ENCODE measurements at regions not wholly inside any gene's neighbourhood (a gene's known extent, or its start where the extent isn't known, plus 50 kb on each side); places are given as distances from the start of the nearest gene placed in this dataset.

GRCh38 chr11:115699326-115699725 is 195.1 kb upstream of the CADM1 start:
- no peaks in the 10 kb centered on the region for H3K27me3 ChIP-seq (ENCODE audit: control insufficient read depth, insufficient read depth, low read length)
- H3K4me3 ChIP-seq (ENCODE audit: low read length): no peak overlapping the region
- H3K9me3 ChIP-seq (ENCODE audit: control insufficient read depth, low read depth, low read length): no peaks in the 10 kb centered on the region
- H3K27ac ChIP-seq (ENCODE audit: low read length): no peak overlapping the region
- peaks cover 4% of the 10 kb centered on the region for H3K4me1 ChIP-seq (ENCODE audit: control insufficient read depth, low read depth, low read length)
- H3K9ac ChIP-seq (ENCODE audit: low read length): no peak overlapping the region
- no peaks in the 10 kb centered on the region for H3K36me3 ChIP-seq (ENCODE audit: control insufficient read depth, low read depth, low read length)

DNA sequence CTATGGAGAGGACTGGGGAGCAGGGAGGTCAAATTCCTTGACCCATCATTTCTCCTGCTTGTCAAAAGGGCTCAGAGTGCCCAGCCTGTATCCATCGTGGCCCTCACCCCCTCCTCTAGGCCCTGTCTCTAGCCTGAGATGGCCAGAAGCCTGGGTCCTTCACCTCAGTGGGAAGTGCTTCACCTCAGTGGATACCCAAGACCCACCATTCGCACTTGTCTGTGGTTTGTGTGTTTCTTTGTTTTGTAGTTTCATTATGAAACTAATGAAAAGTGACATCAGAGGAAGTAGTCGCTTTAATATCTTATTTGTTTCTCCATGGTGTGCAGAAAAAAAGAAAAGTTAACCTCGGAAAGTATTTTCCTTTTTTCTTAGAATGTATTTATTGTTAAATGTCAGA is 194.0 kb upstream of the CADM1 start:
- Histone ChIP-seq H3K4me3 (ENCODE audit: low read length) (no peak overlapping the region), H3K27ac (ENCODE audit: low read length) (no peak overlapping the region), H3K9ac (ENCODE audit: low read length) (no peak overlapping the region), H3K27me3 (ENCODE audit: control insufficient read depth, insufficient read depth, low read length) (no peaks in the 10 kb centered on the region), H3K9me3 (ENCODE audit: control insufficient read depth, low read depth, low read length) (no peaks in the 10 kb centered on the region), H3K4me1 (ENCODE audit: control insufficient read depth, low read depth, low read length) (peaks cover 4% of the 10 kb centered on the region), H3K36me3 (ENCODE audit: control insufficient read depth, low read depth, low read length) (no peaks in the 10 kb centered on the region)

DNA sequence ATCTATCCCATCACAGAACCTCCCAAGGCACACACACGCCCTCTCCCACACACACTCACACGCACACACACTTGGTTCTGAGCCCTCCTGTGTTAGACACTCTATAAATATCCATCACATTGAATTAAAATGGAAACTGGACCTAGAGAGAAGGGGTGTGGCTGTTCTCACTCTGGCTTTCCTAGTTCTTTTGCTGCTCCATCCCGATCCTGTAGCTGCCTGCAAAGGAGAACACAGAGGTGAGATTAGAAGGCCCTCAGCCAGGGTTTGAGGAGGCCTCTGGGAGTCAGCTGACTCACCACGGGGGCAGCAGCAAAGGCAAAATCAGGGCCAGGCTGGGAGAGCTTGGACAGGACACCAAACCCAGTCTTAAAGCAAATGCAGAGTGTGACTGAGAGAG is 192.3 kb upstream of the CADM1 start:
- Histone ChIP-seq H3K9ac (ENCODE audit: low read length) (no peak overlapping the region), H3K9me3 (ENCODE audit: control insufficient read depth, low read depth, low read length) (no peaks in the 10 kb centered on the region), H3K4me3 (ENCODE audit: low read length) (no peak overlapping the region), H3K36me3 (ENCODE audit: control insufficient read depth, low read depth, low read length) (no peaks in the 10 kb centered on the region), H3K4me1 (ENCODE audit: control insufficient read depth, low read depth, low read length) (peaks cover 4% of the 10 kb centered on the region), H3K27ac (ENCODE audit: low read length) (no peak overlapping the region), H3K27me3 (ENCODE audit: control insufficient read depth, insufficient read depth, low read length) (no peaks in the 10 kb centered on the region)

DNA sequence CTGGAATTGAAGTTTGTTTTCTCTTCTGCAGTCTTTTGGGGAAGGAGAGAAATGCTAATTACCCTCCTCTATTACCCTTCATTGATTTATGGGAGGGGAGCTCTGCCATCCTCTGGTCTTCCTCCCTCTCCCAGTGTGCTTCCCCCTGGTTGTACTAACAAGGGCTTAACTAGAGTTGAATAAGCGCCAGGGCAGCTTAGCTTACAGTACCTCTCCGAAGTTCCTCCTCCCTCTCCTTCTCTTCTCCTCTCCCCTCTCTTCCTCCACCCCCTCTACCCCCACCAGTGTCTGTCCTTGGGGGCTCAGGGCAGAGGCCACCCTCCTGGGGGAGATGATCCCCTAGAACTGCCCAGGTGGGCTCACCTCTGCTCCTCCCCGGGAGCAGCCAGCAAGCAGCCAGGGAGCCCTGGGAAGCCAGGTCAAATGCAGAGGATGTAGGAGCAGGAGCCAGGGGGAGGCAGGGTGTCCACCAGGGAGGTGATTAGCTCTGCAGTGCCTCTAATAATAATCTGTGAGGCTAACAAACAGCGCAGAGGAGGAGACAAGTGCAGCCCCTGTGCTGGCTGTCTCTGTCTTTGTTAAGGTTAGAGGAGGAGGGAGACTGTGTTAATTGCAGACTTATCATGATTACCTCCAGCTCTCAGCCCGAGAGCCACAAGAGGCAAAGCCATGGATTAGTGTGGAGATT is 191.6 kb upstream of the CADM1 start:
- Histone ChIP-seq H3K9me3 (ENCODE audit: control insufficient read depth, low read depth, low read length) (no peaks in the 10 kb centered on the region), H3K9ac (ENCODE audit: low read length) (no peak overlapping the region), H3K27ac (ENCODE audit: low read length) (no peak overlapping the region), H3K36me3 (ENCODE audit: control insufficient read depth, low read depth, low read length) (no peaks in the 10 kb centered on the region), H3K4me1 (ENCODE audit: control insufficient read depth, low read depth, low read length) (peaks cover 4% of the 10 kb centered on the region), H3K27me3 (ENCODE audit: control insufficient read depth, insufficient read depth, low read length) (no peaks in the 10 kb centered on the region), H3K4me3 (ENCODE audit: low read length) (no peak overlapping the region)

- Histone ChIP-seq H3K9me3 (ENCODE audit: control insufficient read depth, low read depth, low read length) (no peaks in the 10 kb centered on the region), H3K36me3 (ENCODE audit: control insufficient read depth, low read depth, low read length) (no peaks in the 10 kb centered on the region), H3K27ac (ENCODE audit: low read length) (no peak overlapping the region), H3K9ac (ENCODE audit: low read length) (no peak overlapping the region), H3K4me1 (ENCODE audit: control insufficient read depth, low read depth, low read length) (peaks cover 4% of the 10 kb centered on the region), H3K27me3 (ENCODE audit: control insufficient read depth, insufficient read depth, low read length) (no peaks in the 10 kb centered on the region), H3K4me3 (ENCODE audit: low read length) (no peak overlapping the region)
These were observed 188.8 kb upstream of the CADM1 start for GRCh38 chr11:115693002-115693401.

DNA sequence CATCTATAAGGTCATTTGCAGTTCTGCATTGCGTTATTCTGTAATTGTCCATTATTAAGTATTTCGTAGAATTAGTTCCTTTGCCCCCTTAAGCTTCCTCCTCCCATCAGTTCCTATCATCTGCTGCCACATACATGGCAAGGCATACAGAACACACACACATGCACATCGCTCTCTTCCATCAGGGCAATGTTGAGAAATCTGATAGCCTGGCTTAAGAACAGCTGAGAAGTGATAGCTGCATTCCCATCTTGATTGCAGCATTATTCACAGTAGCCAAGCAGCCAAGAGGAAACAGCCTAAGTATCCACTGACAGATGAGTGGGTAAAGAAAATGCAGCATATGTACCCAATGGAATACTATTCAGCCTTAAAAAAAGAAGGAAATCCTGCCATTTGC is 186.8 kb upstream of the CADM1 start:
- Histone ChIP-seq H3K27me3 (ENCODE audit: control insufficient read depth, insufficient read depth, low read length) (no peaks in the 10 kb centered on the region), H3K9me3 (ENCODE audit: control insufficient read depth, low read depth, low read length) (no peaks in the 10 kb centered on the region), H3K36me3 (ENCODE audit: control insufficient read depth, low read depth, low read length) (no peaks in the 10 kb centered on the region), H3K9ac (ENCODE audit: low read length) (no peak overlapping the region), H3K4me3 (ENCODE audit: low read length) (no peak overlapping the region), H3K4me1 (ENCODE audit: control insufficient read depth, low read depth, low read length) (peaks cover 4% of the 10 kb centered on the region), H3K27ac (ENCODE audit: low read length) (no peak overlapping the region)

- no peak overlapping the region for H3K27ac ChIP-seq (ENCODE audit: low read length)
- no peaks in the 10 kb centered on the region for H3K27me3 ChIP-seq (ENCODE audit: control insufficient read depth, insufficient read depth, low read length)
- no peaks in the 10 kb centered on the region for H3K36me3 ChIP-seq (ENCODE audit: control insufficient read depth, low read depth, low read length)
- H3K4me3 ChIP-seq (ENCODE audit: low read length): no peak overlapping the region
- H3K9me3 ChIP-seq (ENCODE audit: control insufficient read depth, low read depth, low read length): no peaks in the 10 kb centered on the region
- no peaks in the 10 kb centered on the region for H3K4me1 ChIP-seq (ENCODE audit: control insufficient read depth, low read depth, low read length)
- H3K9ac ChIP-seq (ENCODE audit: low read length): no peak overlapping the region
These were observed 183.7 kb upstream of the CADM1 start for GRCh38 chr11:115687934-115688333.

DNA sequence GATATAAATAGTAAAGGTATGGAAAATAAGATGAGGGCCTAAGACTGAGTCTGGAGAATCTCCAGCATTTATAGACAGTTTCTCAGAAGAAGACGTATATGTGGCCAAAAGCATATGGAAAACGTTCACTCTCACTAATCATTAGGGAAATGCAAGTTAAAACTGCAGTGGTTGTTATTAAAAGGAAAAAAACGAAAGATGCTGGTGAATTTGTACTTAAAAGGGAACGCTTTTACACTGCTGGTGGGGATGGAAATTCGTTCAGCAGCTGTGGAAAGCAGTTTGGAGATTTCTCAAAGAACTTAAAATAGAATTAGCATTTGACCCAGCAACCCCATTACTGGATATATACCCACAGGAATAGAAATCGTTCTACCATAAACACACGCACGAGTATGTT is 180.5 kb upstream of the CADM1 start:
- no peaks in the 10 kb centered on the region for H3K27me3 ChIP-seq (ENCODE audit: control insufficient read depth, insufficient read depth, low read length)
- no peaks in the 10 kb centered on the region for H3K36me3 ChIP-seq (ENCODE audit: control insufficient read depth, low read depth, low read length)
- H3K4me1 ChIP-seq (ENCODE audit: control insufficient read depth, low read depth, low read length): no peaks in the 10 kb centered on the region
- H3K9me3 ChIP-seq (ENCODE audit: control insufficient read depth, low read depth, low read length): no peaks in the 10 kb centered on the region
- H3K9ac ChIP-seq (ENCODE audit: low read length): no peak overlapping the region
- H3K4me3 ChIP-seq (ENCODE audit: low read length): no peak overlapping the region
- H3K27ac ChIP-seq (ENCODE audit: low read length): no peak overlapping the region

- Histone ChIP-seq H3K27me3 (ENCODE audit: control insufficient read depth, insufficient read depth, low read length) (no peaks in the 10 kb centered on the region), H3K36me3 (ENCODE audit: control insufficient read depth, low read depth, low read length) (no peaks in the 10 kb centered on the region), H3K9me3 (ENCODE audit: control insufficient read depth, low read depth, low read length) (no peaks in the 10 kb centered on the region)
These were observed 179.9 kb upstream of the CADM1 start for GRCh38 chr11:115684135-115684534.

DNA sequence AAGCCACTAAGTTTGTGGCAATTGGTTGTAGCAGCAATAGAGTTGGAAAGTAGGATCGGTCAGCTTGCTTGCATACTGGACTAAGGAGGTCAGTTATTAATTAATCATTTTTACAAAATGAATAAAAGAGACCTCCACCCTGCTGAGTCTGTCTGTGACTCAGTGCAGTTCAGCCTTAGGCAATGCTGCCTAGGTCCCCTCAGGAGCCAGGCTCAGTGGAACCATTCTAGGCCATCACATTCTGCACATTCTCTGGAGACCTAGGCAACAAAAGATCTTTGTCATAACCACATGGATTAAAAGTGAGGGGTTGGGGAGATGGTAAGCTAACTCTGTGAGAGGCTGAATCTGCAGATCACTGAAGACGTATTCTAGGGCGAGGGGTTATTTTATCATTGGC is 178.7 kb upstream of the CADM1 start:
- no peak overlapping the region for H3K27ac ChIP-seq (ENCODE audit: low read length)
- H3K4me1 ChIP-seq (ENCODE audit: control insufficient read depth, low read depth, low read length): no peaks in the 10 kb centered on the region
- no peak overlapping the region for H3K9ac ChIP-seq (ENCODE audit: low read length)
- no peaks in the 10 kb centered on the region for H3K36me3 ChIP-seq (ENCODE audit: control insufficient read depth, low read depth, low read length)
- H3K4me3 ChIP-seq (ENCODE audit: low read length): no peak overlapping the region
- no peaks in the 10 kb centered on the region for H3K27me3 ChIP-seq (ENCODE audit: control insufficient read depth, insufficient read depth, low read length)
- no peaks in the 10 kb centered on the region for H3K9me3 ChIP-seq (ENCODE audit: control insufficient read depth, low read depth, low read length)

More at GRCh38 chr11:115684135-115684534, 179.9 kb upstream of the CADM1 start:
- no peak overlapping the region for H3K4me3 ChIP-seq (ENCODE audit: low read length)
- no peaks in the 10 kb centered on the region for H3K4me1 ChIP-seq (ENCODE audit: control insufficient read depth, low read depth, low read length)
- no peak overlapping the region for H3K27ac ChIP-seq (ENCODE audit: low read length)
- no peak overlapping the region for H3K9ac ChIP-seq (ENCODE audit: low read length)

DNA sequence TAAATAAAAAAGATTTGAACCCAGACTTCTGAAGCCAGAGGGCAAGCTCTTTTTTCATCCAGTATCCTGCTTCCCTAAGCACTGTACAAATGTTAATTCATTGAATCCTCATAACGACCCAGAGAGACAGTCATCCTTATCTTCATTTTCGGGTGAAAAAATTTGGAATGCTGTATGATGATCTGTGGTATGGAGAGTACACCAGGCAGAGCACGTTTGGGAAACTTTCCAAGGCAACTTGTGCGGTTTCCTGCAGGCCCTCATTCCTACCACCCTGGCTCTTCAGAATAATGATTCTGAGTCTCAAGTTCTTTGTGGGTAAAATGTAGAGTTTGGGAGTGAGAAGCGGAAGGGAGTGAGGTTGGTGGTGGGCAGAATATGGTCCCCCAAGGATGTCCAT is 177.9 kb upstream of the CADM1 start:
- H3K27ac ChIP-seq (ENCODE audit: low read length): no peak overlapping the region
- no peak overlapping the region for H3K4me3 ChIP-seq (ENCODE audit: low read length)
- no peaks in the 10 kb centered on the region for H3K36me3 ChIP-seq (ENCODE audit: control insufficient read depth, low read depth, low read length)
- H3K27me3 ChIP-seq (ENCODE audit: control insufficient read depth, insufficient read depth, low read length): no peaks in the 10 kb centered on the region
- no peak overlapping the region for H3K9ac ChIP-seq (ENCODE audit: low read length)
- no peaks in the 10 kb centered on the region for H3K9me3 ChIP-seq (ENCODE audit: control insufficient read depth, low read depth, low read length)
- H3K4me1 ChIP-seq (ENCODE audit: control insufficient read depth, low read depth, low read length): no peaks in the 10 kb centered on the region

GRCh38 chr11:115679945-115680344 is 175.7 kb upstream of the CADM1 start:
- Histone ChIP-seq H3K36me3 (ENCODE audit: control insufficient read depth, low read depth, low read length) (no peaks in the 10 kb centered on the region), H3K27me3 (ENCODE audit: control insufficient read depth, insufficient read depth, low read length) (no peaks in the 10 kb centered on the region), H3K9me3 (ENCODE audit: control insufficient read depth, low read depth, low read length) (no peaks in the 10 kb centered on the region), H3K9ac (ENCODE audit: low read length) (no peak overlapping the region), H3K27ac (ENCODE audit: low read length) (no peak overlapping the region), H3K4me1 (ENCODE audit: control insufficient read depth, low read depth, low read length) (peaks cover 7% of the 10 kb centered on the region), H3K4me3 (ENCODE audit: low read length) (no peak overlapping the region)

Measured in iPS-18a (cell line).